ENCODE measurements at regions not wholly inside any gene's neighbourhood (a gene's known extent, or its start where the extent isn't known, plus 50 kb on each side); places are given as distances from the start of the nearest gene placed in this dataset.

DNA sequence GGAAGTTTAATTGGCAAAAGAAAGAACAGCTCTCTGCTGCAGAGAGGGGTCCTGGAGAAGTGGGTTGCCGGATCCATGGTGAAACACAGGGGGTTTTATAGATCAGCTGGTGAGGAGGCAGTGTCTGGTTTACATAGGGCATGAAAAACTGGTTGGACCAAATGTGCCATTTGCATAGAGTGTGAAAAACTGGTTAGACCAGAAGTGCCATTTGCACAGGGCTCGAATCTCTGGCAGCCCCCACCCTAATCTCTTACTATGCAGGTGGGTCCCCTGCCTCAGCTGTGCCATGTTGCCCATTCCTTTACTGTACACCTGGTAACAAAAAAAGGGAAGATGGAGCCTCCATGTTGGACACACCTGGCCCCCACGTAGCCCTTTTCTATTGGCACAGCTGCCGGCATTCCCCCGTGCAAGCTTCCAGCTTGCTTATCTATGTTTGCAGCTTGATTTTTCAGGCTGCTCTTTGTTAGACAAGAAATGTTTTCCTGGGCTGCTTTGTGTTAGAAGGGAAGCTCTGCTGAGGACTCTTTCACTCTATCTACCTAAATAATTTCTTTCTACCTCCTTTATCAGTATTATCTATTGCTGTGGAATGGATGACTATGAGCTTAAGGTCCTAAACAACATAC, 61.1 kb upstream of the TMEM132D start:
- Histone ChIP-seq H4K20me1 (ENCODE audit: insufficient read depth, low read length) (no peaks in the 10 kb centered on the region), H3K9me3 (ENCODE audit: insufficient read depth, low read length) (no peaks in the 10 kb centered on the region), H3K36me3 (replicated peaks; ENCODE audit: low read depth, low read length) (no peaks in the 10 kb centered on the region), H3K9ac (ENCODE audit: low read length) (no peak overlapping the region), H3K27me3 (ENCODE audit: low read depth, low read length) (no peaks in the 10 kb centered on the region), H3K79me2 (ENCODE audit: low read length) (no peaks in the 10 kb centered on the region), H3K27ac (ENCODE audit: low read length) (no peak overlapping the region), H3K4me2 (ENCODE audit: low read length) (no peak overlapping the region), H3K4me3 (ENCODE audit: low read length) (no peak overlapping the region), H3K4me1 (ENCODE audit: low read length) (no peaks in the 10 kb centered on the region), H2AFZ (ENCODE audit: low read depth, low read length) (no peak overlapping the region)
- no peak for TF ChIP-seq EZH2phosphoT487 (IDR thresholded peaks at IDR 0.05; ENCODE audit: low read depth)
- TF ChIP-seq, protein P1, sequence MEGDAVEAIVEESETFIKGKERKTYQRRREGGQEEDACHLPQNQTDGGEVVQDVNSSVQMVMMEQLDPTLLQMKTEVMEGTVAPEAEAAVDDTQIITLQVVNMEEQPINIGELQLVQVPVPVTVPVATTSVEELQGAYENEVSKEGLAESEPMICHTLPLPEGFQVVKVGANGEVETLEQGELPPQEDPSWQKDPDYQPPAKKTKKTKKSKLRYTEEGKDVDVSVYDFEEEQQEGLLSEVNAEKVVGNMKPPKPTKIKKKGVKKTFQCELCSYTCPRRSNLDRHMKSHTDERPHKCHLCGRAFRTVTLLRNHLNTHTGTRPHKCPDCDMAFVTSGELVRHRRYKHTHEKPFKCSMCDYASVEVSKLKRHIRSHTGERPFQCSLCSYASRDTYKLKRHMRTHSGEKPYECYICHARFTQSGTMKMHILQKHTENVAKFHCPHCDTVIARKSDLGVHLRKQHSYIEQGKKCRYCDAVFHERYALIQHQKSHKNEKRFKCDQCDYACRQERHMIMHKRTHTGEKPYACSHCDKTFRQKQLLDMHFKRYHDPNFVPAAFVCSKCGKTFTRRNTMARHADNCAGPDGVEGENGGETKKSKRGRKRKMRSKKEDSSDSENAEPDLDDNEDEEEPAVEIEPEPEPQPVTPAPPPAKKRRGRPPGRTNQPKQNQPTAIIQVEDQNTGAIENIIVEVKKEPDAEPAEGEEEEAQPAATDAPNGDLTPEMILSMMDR (IDR thresholded peaks at IDR 0.05; ENCODE audit: low read depth, low read length): no peak

DNA sequence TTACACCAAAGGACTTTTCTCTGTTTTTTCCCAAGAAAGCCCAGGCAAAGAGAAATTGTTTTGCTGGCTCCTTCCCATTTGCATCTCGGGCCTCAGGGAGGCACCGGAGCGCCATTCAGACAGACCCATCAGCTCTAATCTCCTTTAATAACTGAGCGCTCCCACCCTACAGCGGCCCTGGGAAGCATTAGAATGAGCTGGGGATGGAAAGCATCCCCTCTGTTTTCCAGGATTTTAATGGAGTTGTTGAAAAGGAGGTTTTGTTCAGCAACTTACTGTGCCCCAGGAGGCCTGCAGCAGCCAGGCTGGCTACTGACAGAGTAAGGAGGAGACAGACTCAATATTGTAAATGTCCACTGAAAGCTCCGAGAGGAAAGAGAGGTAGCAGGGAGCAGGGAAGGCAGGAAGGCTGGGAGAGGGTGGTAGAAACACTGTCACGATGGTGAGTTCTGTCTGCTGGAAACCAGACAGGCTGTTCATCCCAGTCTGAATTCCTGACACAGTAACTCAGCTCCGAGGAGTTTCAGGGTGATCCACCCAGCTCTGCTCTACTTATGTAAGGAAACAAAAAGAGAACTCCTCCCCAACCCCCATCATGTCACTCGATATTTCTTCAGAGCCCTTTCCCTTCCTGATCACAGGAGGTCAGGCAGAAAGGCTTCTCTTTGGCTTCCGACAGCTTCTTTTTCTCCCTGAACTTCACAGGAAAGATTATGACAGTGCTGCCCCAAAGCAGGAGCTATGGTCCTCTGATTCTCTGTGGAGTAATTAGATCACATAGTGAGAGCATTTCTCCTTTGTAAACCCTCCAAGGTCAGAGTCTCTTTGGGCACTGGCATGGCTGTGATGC, 62.5 kb upstream of the TMEM132D start:
- TF ChIP-seq EZH2phosphoT487 (IDR thresholded peaks at IDR 0.05; ENCODE audit: low read depth): no peak
- TF ChIP-seq, protein P1 (IDR thresholded peaks at IDR 0.05; ENCODE audit: low read depth, low read length): no peak
- Histone ChIP-seq H3K27me3 (ENCODE audit: low read depth, low read length) (no peaks in the 10 kb centered on the region), H3K4me3 (ENCODE audit: low read length) (no peak overlapping the region)

DNA sequence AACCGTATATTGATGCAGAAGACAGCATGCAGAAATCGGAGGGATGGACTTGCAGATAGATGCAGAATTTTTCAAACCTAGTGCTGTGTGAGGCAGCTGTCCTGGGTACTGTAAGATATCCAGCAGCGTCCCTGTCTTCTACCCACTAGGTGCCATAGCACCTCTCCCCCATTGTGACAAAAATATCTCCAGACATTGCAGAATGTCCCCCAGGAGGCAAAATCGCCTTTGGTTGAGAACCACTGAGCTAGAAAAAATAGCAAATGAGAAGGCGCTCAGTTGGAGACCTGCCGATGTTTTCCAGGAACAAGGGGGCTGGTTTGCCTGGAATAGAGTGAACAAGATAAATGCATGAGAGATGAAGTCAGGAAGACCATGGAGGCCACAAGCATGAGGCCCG, 67.9 kb upstream of the TMEM132D start:
- no peaks in the 10 kb centered on the region for H3K79me2 ChIP-seq (ENCODE audit: low read length)
- no peak overlapping the region for H3K4me2 ChIP-seq (ENCODE audit: low read length)
- no peaks in the 10 kb centered on the region for H3K27me3 ChIP-seq (ENCODE audit: low read depth, low read length)
- TF ChIP-seq EZH2phosphoT487 (IDR thresholded peaks at IDR 0.05; ENCODE audit: low read depth): no peak
- TF ChIP-seq, protein P1 (IDR thresholded peaks at IDR 0.05; ENCODE audit: low read depth, low read length): no peak
- H2AFZ ChIP-seq (ENCODE audit: low read depth, low read length): no peak overlapping the region
- H4K20me1 ChIP-seq (ENCODE audit: insufficient read depth, low read length): no peaks in the 10 kb centered on the region
- H3K4me1 ChIP-seq (ENCODE audit: low read length): no peaks in the 10 kb centered on the region
- no peaks in the 10 kb centered on the region for H3K36me3 ChIP-seq (replicated peaks; ENCODE audit: low read depth, low read length)
- no peak overlapping the region for H3K9ac ChIP-seq (ENCODE audit: low read length)
- H3K27ac ChIP-seq (ENCODE audit: low read length): no peak overlapping the region
- H3K4me3 ChIP-seq (ENCODE audit: low read length): no peak overlapping the region
- H3K9me3 ChIP-seq (ENCODE audit: insufficient read depth, low read length): no peaks in the 10 kb centered on the region

More for the DNA sequence above, 62.5 kb upstream of the TMEM132D start:
- Histone ChIP-seq H4K20me1 (ENCODE audit: insufficient read depth, low read length) (no peaks in the 10 kb centered on the region), H3K9me3 (ENCODE audit: insufficient read depth, low read length) (no peaks in the 10 kb centered on the region), H3K9ac (ENCODE audit: low read length) (no peak overlapping the region), H3K4me1 (ENCODE audit: low read length) (no peaks in the 10 kb centered on the region), H3K27ac (ENCODE audit: low read length) (no peak overlapping the region), H2AFZ (ENCODE audit: low read depth, low read length) (no peak overlapping the region), H3K4me2 (ENCODE audit: low read length) (no peak overlapping the region), H3K79me2 (ENCODE audit: low read length) (no peaks in the 10 kb centered on the region), H3K36me3 (replicated peaks; ENCODE audit: low read depth, low read length) (no peaks in the 10 kb centered on the region)

DNA sequence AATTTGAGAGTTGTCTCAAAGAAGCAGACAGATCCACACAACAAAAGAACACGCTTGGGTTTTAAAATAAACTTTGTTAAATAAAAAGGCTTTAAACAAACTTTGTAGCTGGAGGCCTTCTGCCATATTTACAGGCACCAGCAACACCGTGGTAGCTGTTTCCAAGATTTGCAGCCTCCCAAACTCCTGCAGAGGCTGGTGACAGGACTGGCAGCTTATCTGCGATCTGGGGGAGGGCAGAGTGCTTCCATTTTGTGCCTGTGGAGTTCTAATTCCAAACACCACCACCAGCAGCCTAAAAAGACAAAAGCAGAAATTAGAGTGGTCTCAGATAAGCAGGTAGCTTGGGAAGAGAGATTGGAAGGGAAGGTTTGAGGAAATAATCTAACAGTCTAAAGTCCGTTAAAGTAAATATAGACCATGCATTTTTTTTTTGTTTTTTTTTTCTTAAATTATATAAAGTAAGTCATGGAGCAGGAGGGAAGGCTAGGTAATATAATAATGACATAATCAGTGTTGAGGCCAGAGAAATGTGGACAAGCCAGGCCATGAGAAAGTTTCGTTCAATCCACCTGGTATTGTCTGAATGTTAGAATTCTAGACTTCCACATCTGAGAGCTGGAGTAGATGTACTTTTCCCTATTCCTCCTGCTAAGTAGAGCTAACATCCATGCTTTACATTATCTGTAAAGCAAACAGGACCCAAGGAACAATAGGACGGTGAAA, 69.6 kb upstream of the TMEM132D start:
- no peaks in the 10 kb centered on the region for H3K9me3 ChIP-seq (ENCODE audit: insufficient read depth, low read length)
- no peaks in the 10 kb centered on the region for H3K27me3 ChIP-seq (ENCODE audit: low read depth, low read length)
- TF ChIP-seq, protein P1 (IDR thresholded peaks at IDR 0.05; ENCODE audit: low read depth, low read length): no peak
- no peak for TF ChIP-seq EZH2phosphoT487 (IDR thresholded peaks at IDR 0.05; ENCODE audit: low read depth)
- H3K9ac ChIP-seq (ENCODE audit: low read length): no peak overlapping the region
- H4K20me1 ChIP-seq (ENCODE audit: insufficient read depth, low read length): no peaks in the 10 kb centered on the region
- no peak overlapping the region for H3K4me2 ChIP-seq (ENCODE audit: low read length)
- no peaks in the 10 kb centered on the region for H3K4me1 ChIP-seq (ENCODE audit: low read length)
- no peak overlapping the region for H3K4me3 ChIP-seq (ENCODE audit: low read length)
- no peaks in the 10 kb centered on the region for H3K36me3 ChIP-seq (replicated peaks; ENCODE audit: low read depth, low read length)
- no peaks in the 10 kb centered on the region for H3K79me2 ChIP-seq (ENCODE audit: low read length)
- no peak overlapping the region for H2AFZ ChIP-seq (ENCODE audit: low read depth, low read length)
- H3K27ac ChIP-seq (ENCODE audit: low read length): no peak overlapping the region
